ENCODE measurements at regions not wholly inside any gene's neighbourhood (a gene's known extent, or its start where the extent isn't known, plus 50 kb on each side); places are given as distances from the start of the nearest gene placed in this dataset.

DNA sequence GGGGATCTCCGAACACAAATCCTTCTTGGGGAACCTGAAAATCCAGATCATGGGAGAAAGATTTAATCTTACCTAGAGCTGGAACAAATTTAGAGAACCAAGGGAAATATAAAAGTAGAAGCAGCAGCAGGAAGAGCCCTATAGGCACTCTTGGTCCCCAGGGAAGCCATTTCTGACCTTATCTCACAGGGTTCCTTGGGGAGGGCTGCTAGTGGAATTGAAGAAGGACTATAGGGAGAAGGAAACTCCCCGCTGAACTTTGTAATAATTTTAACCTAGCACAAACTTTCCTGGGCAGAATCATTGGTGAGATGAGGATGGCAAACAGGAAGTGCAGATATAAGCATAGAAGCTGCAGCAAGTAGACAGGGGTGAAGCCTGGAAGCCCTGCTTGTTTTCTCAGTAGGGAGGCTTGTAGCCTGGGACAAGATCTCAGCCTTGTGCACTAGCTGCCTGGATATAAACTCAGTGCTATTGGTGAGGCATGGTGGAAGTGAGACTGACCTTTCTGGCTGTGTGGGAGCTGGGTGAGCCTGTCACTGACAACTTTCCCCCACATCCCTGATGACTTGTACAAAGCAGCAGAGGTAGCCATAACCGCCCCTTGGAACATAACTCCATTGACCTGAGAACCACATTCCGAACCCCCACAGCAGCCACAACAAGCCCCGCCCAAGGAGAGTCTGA lies 343.0 kb upstream of the TGFBR2 start:
- DNase-seq (ENCODE audit: low spot score) = no peak

DNA sequence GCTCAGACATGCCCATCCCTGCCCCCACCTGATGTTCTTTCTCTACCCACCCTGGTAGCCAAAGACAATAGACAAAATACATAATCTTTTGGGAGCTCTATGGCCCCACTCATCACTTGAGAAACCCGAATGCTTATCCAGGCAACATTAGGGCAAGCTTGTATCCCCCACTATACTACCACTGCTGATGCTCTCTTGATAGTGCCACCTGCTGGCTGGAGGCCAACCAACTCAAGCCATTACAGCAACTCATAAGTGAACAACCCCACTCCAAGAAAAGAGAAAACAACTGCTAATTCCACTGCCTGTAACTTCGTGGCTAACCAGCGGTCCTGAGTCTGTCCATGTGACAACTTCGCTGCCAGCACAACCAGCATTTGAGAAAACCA lies 342.5 kb upstream of the TGFBR2 start:
- DNase-seq (ENCODE audit: low spot score) = no peak

DNA sequence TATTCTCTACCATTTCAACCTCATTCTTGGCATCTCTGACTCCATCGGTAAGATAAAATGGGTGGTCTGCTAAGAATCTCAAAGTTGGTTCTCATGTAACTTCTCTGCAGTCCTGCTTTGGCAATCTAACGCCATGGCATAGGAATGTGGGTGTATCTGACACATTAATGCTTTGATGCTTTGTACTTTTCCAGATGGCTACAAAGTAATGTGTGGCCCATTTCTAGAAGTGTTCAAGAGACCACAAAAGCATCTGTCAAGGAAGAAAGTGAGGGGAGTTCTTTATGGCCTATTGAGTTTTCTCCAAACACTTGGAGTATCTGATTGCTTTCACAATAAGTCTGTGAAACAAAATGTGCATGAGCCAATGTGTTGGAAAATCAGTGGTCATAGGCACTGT lies 339.9 kb upstream of the TGFBR2 start:
- no peak for DNase-seq (ENCODE audit: low spot score)

DNA sequence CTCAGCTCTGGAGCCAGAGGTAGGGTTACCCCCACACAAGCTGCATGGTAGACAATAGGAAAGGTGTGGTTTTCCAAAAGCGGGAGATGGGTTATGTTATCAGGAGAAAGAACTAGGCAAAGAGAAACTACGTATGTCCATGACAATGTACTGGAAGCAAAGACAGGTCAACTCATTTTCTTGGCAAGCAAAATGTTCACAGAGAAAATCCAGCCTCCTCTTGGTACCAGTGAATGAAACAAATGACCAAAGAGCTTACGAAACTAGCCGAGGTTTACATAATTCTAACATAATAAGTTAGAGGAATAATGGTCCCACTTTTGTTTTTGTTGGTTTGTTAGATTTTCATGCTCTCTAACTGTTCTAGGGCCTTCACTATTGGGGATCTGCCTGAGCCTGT lies 338.1 kb upstream of the TGFBR2 start:
- no peak for DNase-seq (ENCODE audit: low spot score)

DNA sequence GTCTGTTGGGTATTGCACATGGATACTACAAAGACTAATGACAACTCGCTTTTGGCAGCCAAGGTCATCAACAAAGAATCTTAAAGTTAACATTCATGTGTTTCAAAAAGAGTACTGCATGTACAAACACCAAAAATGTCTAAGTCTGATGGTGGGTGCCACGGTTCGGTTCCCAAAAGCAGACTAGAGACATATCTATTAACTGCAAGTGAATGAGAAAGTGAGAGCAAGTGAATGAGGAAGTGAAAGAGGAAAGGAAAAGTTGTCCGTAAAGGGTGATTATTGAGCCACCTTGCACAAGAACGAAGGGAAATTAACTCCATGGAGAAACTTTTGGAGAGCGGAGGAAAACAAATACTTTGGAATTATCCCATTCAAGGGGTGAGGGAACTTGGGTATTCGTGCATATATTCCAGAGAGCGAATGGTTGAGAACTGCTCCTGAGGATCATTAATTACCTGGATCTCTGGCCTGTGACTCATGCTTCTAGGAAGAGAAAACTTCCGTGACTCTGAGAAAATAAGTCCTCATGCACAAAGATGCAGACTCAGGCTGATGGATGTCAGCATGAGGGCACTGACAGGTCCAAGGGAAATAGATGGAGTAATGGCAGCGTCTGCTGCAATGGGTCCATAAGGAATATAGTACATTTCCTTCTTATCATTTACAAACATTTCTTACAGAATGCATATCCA lies 336.5 kb upstream of the TGFBR2 start:
- peak; percentile 55 for DNase-seq (ENCODE audit: low spot score)

DNA sequence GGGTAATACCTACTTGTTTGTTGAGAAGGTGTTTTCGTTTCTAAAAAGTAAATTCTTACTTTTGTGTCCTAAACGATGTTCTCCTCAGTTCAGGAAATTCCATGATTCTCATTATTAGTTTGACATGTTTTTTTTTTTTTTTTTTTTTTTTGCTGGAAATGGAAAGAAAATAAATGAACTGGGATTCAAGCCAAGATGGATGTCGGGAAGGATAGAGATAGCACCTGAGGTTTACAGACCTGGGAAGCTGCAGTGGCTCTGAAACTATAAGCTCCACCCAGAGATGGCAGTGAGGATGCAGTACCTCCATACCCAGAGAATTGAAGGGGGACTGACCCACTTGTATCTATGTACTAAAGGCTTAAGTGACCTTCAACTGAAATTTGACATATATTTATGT lies 334.6 kb upstream of the TGFBR2 start:
- no peak for DNase-seq (ENCODE audit: low spot score)

DNA sequence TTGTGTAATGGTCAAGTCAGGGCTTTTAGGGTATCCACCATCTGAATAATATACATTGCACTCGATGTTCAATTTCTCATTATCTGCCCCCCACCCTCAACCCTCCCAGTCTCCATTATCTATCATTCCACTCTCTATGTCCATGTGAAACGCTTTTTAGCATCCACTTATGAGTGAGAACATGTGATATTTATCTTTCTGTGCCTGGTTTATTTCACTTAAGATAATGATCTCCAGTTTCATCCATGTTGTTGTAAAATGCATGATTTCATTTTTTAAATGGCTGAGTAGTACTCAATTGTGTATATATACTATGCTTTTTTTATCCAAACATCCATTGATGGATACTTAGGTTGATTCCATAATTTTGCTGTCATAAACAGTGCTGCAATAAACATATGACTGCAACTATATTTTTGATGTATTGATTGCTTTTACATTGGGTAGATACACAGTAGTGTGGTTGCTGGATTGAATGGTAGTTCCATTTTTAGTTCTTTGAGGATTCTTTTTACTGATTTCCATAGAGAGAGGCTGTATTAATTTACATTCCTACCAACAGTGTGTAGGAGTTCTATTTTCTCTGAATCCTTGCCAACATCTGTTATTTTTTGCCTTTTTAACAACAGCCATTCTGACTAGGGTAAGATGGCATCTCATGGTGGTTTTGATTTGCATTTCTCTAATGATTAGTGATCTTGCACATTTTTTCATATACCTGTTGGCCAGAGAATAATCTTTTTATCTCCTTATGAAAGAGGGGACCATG lies 332.9 kb upstream of the TGFBR2 start:
- no peak for DNase-seq (ENCODE audit: low spot score)

DNA sequence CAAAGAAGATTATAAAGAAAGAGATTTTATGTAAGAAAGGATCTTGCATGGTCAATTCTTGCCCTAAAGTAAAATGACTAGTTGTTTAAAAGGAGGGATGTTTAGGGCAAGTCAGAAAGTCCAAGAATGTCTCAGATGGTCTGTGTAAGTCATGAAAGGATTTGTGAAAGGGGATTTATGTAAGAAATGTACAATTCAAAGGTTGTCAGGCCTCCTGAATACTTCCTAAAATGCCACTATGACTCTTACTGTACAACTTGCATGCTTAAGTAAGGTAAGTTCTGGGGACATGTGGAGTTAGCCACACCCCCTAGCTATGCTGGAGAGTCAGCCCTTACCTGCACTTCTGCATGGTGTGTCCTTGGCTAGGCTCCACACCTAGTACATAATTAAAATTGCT lies 328.9 kb upstream of the TGFBR2 start:
- DNase-seq (ENCODE audit: low spot score) = no peak

DNA sequence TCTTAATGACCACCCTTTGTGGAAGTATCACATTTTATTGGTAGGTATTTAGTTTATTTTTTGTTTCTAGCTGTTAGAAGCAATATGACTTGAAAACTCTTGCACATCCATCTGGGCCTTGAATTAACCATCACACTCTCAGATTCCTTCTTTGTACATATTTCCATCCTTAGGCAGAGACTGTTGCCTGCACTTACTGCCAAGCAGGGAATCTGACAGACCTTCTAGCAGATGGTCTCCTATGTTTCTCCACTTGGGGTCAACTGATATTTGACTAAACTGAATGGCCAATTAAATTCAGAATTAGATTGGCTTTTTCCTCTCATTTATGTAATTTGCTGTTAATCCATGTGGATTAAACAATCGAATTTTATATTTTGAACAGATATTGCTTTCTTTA lies 324.9 kb upstream of the TGFBR2 start:
- peak; percentile 7 for DNase-seq (ENCODE audit: low spot score)

DNA sequence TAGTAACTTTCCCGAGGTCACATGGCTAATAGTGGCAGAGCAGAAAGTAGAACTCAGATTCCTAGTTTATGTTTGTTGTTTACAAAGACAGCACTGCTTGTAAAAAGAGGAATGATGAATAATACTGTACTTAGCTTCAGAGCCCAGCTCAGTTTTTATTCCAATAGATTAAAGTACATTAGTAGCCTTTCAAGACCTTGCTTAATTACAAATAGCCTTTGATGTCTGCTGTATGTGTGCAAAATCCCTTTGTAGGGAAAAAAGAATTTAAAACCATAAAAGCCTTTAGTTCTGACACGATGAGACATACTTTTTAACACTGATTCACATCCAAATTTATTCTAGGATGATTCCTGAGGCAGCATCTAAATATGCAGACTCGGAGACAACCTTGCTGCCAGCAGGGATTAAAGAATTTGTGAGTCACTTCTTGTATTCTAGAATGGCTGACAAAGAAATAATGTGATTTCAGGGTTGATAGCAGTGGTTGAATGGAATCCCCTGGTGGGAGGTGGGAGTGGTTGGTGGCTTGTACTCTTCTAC lies 324.2 kb upstream of the TGFBR2 start:
- DNase-seq (ENCODE audit: low spot score) = no peak

DNA sequence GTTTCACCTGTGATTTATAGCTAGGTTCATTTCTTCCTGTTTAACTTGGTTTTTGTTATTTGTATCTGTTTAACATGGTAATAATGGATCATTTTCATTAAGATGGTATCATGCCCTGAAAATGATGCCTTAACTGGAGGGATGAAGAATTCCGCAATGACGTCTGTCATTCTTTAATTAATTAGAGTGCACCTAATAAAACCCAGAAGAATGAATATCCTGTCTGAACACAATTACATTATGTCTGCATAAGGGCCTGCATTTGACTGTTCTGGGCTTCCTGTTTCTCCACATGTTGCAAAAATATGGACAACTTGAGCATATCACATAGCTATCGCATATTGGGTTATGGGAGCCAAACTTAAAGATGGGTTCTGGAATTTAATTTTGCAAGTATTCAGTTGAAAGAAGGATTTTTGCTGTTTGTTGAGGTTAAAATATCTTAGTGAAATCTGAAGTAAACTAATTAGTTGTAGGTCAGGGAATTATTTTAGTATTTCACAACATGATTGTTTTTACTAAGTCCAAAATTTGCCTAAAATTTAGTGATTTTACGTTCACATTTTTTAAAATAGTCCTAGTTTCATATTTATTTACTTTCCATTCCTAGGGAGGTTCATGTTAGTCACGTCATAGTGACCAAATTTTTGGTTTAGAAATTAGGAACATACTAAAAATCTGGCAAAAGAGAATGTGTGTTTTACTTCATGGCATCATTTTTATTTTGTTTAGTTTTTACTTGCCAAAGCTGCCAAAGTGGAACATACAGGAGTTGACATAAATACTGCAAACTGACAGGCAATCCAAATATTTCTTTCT lies 321.0 kb upstream of the TGFBR2 start:
- DNase-seq (ENCODE audit: low spot score) = no peak

DNA sequence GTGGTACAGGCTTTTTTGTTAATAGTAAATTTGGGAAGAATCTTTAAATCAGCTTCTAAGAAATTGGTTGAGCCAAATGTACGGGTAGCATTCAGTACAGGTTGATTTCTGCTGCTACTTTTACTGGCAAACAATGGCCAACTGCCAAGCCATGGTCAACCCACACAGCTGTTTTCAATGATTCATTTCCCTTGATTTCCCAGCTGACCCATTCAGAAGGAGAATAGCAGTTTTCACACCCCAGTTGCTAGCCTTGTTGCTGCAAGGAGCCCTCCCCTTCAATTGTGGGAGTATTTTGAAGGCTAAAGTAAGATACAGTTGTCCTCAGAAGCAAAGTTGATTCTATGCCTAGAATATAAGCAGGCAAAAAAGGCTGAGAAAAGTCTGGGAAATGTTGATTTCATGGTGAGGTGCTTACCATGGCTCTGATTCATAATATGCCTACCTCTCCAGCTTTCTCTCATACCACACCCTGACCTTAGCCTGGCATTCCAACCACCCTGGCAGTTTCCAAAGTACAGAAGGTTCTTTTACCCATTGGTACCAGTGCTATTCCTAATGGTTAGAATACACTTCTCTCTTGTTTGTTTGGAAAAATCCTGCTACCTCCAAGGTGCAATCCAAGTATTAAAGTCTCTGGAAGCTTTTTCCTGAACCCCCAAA lies 320.3 kb upstream of the TGFBR2 start:
- DNase-seq (ENCODE audit: low spot score) = peak; percentile 25

DNA sequence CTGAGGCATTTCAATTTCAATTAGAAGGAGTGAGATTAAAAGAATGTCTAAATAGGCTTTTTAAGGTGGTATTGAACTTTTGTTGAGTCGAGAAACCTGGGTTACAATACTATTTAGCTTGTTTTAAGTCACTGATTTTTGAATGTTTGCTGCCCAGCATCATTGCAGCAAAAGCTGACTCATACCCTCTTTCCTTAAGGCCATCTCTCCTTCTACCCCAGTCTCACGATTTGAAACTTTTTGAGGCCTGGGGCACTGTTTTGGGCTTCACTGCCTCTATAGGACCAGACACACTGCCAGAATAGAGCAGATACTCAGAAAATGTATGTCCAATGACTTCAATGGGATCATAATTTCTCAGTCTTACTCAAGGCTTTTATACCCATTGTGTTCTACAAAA lies 319.6 kb upstream of the TGFBR2 start:
- DNase-seq (ENCODE audit: low spot score) = no peak

DNA sequence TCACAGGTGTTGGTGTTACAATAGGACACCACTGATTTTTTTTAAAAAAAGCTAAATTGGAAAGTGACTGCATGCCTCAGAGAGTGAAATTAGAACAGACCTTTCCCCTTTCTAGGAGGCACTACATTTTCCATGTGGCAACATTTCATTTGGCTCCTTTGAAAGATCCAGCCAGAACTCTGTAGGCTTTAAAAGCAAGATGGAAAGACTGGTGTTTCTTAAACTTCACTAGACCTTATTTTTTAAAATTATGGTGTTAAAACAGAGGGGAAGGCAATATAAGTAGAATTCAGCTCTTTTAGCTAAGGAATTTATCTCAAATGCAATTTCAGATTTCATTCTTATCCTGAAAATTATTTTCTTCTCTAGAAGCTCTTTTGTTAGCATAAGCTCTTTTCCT lies 317.6 kb upstream of the TGFBR2 start:
- DNase-seq (ENCODE audit: low spot score) = no peak

DNA sequence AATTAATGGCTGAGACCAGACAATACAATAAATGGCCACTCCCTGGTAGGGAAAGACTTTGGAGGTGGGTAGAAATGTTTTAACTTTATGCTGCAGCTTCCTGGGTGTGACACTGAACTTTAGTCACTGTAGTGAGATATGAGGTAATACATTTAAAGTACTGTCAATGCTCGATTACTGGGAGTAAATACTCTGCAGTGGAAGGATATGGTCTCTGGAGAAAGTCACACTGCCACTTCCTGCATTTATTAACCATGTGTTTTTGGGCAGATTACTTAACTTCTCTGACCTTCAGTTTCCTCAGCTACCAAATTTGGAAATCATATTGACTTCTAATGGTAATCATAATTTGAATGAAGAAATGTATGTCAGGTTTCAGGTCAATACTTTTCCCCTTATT lies 317.1 kb upstream of the TGFBR2 start:
- no peak for DNase-seq (ENCODE audit: low spot score)

DNA sequence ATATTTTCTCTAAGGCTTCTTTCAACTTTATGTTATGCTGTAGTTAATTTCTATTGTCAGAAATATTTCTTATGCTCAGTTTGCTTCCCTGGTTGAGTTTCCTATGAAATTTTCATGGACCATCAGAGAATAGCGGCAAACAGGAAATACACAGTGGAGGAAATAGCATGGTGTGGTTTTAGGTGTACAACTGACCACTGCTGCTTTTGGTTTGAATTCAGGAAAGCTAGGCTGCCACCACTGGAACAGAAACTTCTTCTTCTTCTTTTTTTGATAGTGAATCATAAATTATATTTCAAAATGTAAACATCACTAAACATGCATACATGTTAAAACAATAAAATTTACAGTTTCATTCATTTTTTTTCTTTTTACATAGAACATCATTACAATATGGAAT lies 316.6 kb upstream of the TGFBR2 start:
- no peak for DNase-seq (ENCODE audit: low spot score)

DNA sequence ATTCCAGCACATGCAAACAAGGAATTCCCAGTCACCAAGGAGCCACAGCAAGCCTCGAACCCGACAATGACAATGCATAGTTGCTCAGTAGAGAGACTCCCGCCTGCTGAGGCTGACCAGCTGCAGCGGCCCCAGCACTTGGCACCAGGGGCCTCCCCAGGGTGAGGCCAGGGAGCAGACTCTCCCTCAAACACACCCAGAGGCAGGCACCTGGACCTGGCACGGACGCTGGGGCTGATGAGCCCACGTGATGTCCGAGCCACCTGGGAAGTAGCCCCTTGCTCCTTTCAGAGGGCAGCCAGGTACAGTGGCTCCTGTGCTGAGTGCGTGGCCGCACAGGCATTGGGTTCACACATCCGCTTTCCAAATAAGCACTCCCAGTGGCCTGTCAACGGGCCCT lies 315.9 kb upstream of the TGFBR2 start:
- DNase-seq (ENCODE audit: low spot score) = no peak

DNA sequence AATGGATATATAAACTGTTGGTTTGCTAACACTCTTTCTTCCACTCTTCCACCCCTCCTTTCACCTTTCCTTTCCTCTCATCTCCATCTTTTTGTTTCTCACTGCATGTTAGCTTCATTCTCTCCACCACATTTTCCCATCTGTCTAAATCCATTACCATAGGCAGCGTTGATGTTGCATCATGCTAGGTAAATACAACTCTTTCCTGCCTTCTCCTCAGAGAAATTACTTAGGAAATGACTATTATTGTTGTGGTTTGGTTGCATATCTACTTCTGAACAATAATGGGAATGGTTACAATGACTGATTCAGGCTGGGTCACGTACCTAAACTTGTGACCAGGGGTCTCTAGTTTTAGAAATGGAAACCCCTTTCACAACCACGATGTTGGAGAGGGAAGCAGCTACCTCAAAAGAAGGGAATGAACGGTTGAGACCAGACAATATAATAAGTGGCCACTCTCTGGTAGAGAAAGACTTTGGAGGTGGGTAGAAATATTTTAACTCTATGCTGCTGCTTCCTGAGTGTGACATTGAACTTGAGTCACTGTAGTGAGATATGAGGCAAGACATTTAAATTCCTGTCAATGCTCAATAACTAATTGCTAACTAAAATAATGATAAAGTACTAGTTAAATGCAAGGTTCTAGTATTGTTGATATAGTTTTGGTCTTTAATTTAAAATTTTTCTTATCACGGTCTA lies 314.1 kb upstream of the TGFBR2 start:
- DNase-seq (ENCODE audit: low spot score) = no peak

DNA sequence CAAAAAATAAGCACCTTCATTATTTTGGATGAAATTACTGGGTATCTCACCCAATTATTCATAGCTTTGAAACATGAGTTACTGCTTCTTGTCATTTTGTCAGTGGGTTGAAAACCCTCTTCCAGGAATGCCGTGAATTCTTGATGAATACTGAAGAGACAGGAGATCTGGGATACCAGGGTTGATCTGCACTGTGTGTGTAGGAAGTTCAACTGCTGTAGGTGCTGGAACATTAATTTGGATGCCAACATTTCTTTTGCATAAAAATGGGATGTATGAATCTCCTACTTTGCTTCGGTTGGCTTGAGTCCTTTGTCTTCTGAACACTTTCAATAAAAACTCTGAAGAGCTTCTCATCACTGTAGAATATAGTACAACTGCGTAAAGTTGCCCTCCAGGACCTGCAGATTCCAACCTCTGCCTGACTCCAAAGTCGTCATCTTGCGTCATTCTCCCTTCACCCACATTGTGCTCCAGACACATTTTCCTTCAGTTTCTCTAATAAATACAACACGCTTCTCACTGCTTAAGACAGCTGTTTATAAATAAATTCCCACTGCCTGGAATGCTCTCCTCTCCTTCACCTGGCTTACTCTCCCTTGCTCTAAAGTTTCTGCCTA lies 312.7 kb upstream of the TGFBR2 start:
- DNase-seq (ENCODE audit: low spot score) = no peak

DNA sequence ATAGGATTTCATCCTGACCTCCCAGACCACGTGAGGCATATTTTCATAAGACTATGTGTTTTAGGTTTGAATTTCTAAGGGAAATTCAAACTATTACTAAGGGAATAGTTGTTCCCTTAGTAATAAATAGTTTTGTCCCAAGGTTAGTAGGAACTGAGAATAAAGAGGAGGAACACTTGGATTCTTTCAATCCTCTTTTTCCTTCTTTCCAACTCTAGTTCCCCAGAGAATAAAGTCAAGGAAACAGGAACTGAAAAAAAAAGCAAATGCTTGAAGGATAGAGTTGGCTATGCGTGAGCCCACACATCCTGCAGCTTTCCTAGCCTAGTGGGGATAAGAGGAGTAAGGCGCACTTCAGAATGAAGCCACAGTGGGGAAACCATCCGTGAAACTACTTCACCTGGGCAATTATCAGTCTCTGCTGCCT lies 312.1 kb upstream of the TGFBR2 start:
- no peak for DNase-seq (ENCODE audit: low spot score)
